Liver (tissue), 8 donors: ENCODE measurements at regions not wholly inside any gene's neighbourhood (a gene's known extent, or its start where the extent isn't known, plus 50 kb on each side); places are given as distances from the start of the nearest gene placed in this dataset.

ENCODE experiments used
- DNase-seq: peaks from one replicate; pipeline ENCODE4 v3.0.0-alpha.2; 2017; ENCODE audit warnings: low spot score
- H3K27ac ChIP-seq, 2 donors: one replicate each; pipeline ENCODE4 v1.7.0; 2013; ENCODE audit warnings: inconsistent platforms in 2 of 2, low read length in 2 of 2, control low read depth in 1 of 2, low read depth in 1 of 2, mild to moderate bottlenecking in 1 of 2
- H3K27me3 ChIP-seq, 4 donors: one replicate each; pipeline versions ENCODE4 v1.6.1 to v1.7.0; 2013; ENCODE audit warnings: low read length in 3 of 4, inconsistent platforms in 1 of 4, mild to moderate bottlenecking in 1 of 4, moderate library complexity in 1 of 4; ENCODE audit not compliant: control insufficient read depth in 4 of 4, insufficient read depth in 4 of 4
- H3K36me3 ChIP-seq, 4 donors: one replicate each; pipeline versions ENCODE4 v1.6.1 to v1.7.0; 2013; ENCODE audit warnings: low read length in 3 of 4, mild to moderate bottlenecking in 3 of 4, low read depth in 1 of 4, moderate library complexity in 1 of 4; ENCODE audit not compliant: control insufficient read depth in 4 of 4, insufficient read depth in 3 of 4
- H3K4me1 ChIP-seq, 4 donors: one replicate each; pipeline versions ENCODE4 v1.6.1 to v1.7.0; 2013; ENCODE audit warnings: low read length in 3 of 4, mild to moderate bottlenecking in 3 of 4, moderate library complexity in 1 of 4; ENCODE audit not compliant: control insufficient read depth in 4 of 4, insufficient read depth in 4 of 4
- H3K4me3 ChIP-seq, 3 donors: one replicate each; pipeline versions ENCODE4 v1.6.1 to v1.7.0; 2013; ENCODE audit warnings: low read length in 3 of 3, control low read depth in 1 of 3, low read depth in 1 of 3, mild to moderate bottlenecking in 1 of 3
- H3K9ac ChIP-seq, 2 donors: one replicate each; pipeline ENCODE4 v1.7.0; 2013; ENCODE audit warnings: low read length in 2 of 2, mild to moderate bottlenecking in 2 of 2, moderate library complexity in 2 of 2, control low read depth in 1 of 2, low read depth in 1 of 2
- H3K9me3 ChIP-seq, 4 donors: one replicate each; pipeline versions ENCODE4 v1.6.1 to v1.7.0; 2013; ENCODE audit warnings: low read length in 3 of 4; ENCODE audit not compliant: control insufficient read depth in 4 of 4
- EGR1 ChIP-seq, 2 donors: IDR thresholded peaks; 2 replicates each; pipeline ENCODE4 v1.6.1; 2016 to 2018; ENCODE audit warnings: antibody characterized with exemption in 2 of 2, low read depth in 2 of 2
- FOXA1 ChIP-seq: IDR thresholded peaks from 2 replicates; pipeline ENCODE4 v1.6.1; 2016; ENCODE audit warnings: antibody characterized with exemption
- FOXA2 ChIP-seq: IDR thresholded peaks from 2 replicates; pipeline ENCODE4 v1.6.1; 2016; ENCODE audit warnings: antibody characterized with exemption
- GABPA ChIP-seq, 2 donors: IDR thresholded peaks in 1 of 2; conservative IDR thresholded peaks in 1 of 2; 2 replicates each; pipeline ENCODE4 v1.6.1; 2016; ENCODE audit warnings: antibody characterized with exemption in 2 of 2, mild to moderate bottlenecking in 1 of 2, moderate library complexity in 1 of 2
- HNF4A ChIP-seq, 2 donors: conservative IDR thresholded peaks; 2 replicates each; pipeline ENCODE4 v1.6.1; 2016; ENCODE audit warnings: antibody characterized with exemption in 2 of 2, mild to moderate bottlenecking in 2 of 2
- JUND ChIP-seq, 2 donors: IDR thresholded peaks; 2 replicates each; pipeline ENCODE4 v1.6.1; 2016; ENCODE audit warnings: antibody characterized with exemption in 2 of 2
- NR2F2 ChIP-seq: IDR thresholded peaks from 2 replicates; pipeline ENCODE4 v1.6.1; 2016; ENCODE audit warnings: antibody characterized with exemption
- RAD21 ChIP-seq, 2 donors: IDR thresholded peaks; 2 replicates each; pipeline ENCODE4 v1.6.1; 2016; ENCODE audit warnings: antibody characterized with exemption in 2 of 2, mild to moderate bottlenecking in 2 of 2
- RXRA ChIP-seq, 2 donors: IDR thresholded peaks; 2 replicates each; pipeline ENCODE4 v1.6.1; 2017 to 2018; ENCODE audit warnings: antibody characterized with exemption in 2 of 2, mild to moderate bottlenecking in 1 of 2
- TAF1 ChIP-seq: conservative IDR thresholded peaks from 2 replicates; pipeline ENCODE4 v1.6.1; 2016; ENCODE audit warnings: antibody characterized with exemption, mild to moderate bottlenecking
- YY1 ChIP-seq: IDR thresholded peaks from 2 replicates; pipeline ENCODE4 v1.6.1; 2016; ENCODE audit warnings: antibody characterized with exemption, mild to moderate bottlenecking
- WGBS: extraction: QIAGEN DNeasy Blood & Tissue Kit; methylation state at CpG from one replicate; pipeline ENCODE4 v1.1.7; 2013; 5-methylcytosine and 5-hydroxymethylcytosine counted together
- TF ChIP-seq, protein P1 (sequence below): IDR thresholded peaks from 2 replicates; pipeline ENCODE4 v1.6.1; 2016; ENCODE audit warnings: antibody characterized with exemption, mild to moderate bottlenecking
- TF ChIP-seq, protein P2 (sequence below): IDR thresholded peaks from 2 replicates; pipeline ENCODE4 v1.6.1; 2016; ENCODE audit warnings: antibody characterized with exemption
- TF ChIP-seq, protein P3 (sequence below): fragments of 150-350 bp; IDR thresholded peaks from 2 replicates; pipeline ENCODE4 v1.5.1; 2017; ENCODE audit warnings: improper control_type of control experiment, low read depth, low read length; ENCODE audit not compliant: missing input control
- TF ChIP-seq, protein P4 (sequence below): IDR thresholded peaks from 2 replicates; pipeline ENCODE4 v1.6.1; 2016; ENCODE audit warnings: antibody characterized with exemption
- TF ChIP-seq, protein P5 (sequence below): IDR thresholded peaks from 2 replicates; pipeline ENCODE4 v1.6.1; 2016; ENCODE audit warnings: antibody characterized with exemption
- donor health status: healthy.
- donor health status: healthy.
- donor health status: healthy.
- donor health status: healthy.
- donor health status: healthy.

DNA sequence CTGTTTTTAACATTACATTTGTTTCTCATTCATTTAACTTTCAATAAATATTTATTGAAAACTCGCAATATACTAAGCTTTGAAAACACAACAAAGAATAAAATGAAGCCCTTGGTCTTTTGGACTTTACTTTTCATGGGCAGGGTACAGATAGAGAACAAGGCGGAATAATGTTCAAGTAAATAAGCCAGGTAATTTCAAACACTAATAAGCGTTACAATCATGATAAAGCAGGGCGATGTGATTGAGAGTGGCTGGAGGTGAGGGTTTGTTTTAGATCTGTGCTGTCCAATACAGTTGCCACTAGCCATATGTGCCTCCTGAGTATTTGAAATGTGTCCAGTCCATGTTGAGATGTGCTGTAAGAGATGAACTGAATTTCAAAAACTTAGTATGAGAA is 307.1 kb downstream of the ALDH8A1 start:
- Histone ChIP-seq H3K27me3 (no peaks in the 10 kb centered on the region), H3K9me3 (no peaks in the 10 kb centered on the region), H3K9ac (no peak overlapping the region), H3K36me3 (no peaks in the 10 kb centered on the region), H3K4me3 (no peak overlapping the region), H3K4me1 (peaks cover 0 to 9% (median 0%) of the 10 kb centered on the region in 4 donors), H3K27ac (no peak overlapping the region)
- no peak for DNase-seq
- 46% methylated on average over 4 of the region's 4 CpGs for WGBS
- peak; percentile 46 to 60 for TF ChIP-seq HNF4A (conservative IDR thresholded peaks at IDR 0.05)
- no peak for TF ChIP-seq NR2F2

DNA sequence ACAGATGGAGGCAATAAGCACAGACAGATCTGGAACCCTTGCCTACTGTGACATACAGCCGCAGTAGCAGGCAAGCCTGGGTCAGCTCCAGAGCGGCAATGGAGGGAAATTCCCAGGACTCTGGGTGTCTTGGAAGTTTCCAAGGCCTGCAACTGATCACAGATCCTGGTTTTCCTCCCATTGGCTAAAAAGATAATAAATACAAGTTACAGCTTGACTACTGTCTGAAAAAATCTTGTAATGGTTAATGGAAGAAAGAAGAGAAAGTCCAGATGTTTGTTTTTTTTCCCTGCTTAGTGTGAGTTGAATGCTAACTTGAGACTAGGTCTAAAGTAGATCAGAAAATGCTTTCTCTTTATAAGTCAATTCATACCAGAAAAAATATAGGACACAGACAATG is 307.6 kb downstream of the ALDH8A1 start:
- TF ChIP-seq, protein P1, sequence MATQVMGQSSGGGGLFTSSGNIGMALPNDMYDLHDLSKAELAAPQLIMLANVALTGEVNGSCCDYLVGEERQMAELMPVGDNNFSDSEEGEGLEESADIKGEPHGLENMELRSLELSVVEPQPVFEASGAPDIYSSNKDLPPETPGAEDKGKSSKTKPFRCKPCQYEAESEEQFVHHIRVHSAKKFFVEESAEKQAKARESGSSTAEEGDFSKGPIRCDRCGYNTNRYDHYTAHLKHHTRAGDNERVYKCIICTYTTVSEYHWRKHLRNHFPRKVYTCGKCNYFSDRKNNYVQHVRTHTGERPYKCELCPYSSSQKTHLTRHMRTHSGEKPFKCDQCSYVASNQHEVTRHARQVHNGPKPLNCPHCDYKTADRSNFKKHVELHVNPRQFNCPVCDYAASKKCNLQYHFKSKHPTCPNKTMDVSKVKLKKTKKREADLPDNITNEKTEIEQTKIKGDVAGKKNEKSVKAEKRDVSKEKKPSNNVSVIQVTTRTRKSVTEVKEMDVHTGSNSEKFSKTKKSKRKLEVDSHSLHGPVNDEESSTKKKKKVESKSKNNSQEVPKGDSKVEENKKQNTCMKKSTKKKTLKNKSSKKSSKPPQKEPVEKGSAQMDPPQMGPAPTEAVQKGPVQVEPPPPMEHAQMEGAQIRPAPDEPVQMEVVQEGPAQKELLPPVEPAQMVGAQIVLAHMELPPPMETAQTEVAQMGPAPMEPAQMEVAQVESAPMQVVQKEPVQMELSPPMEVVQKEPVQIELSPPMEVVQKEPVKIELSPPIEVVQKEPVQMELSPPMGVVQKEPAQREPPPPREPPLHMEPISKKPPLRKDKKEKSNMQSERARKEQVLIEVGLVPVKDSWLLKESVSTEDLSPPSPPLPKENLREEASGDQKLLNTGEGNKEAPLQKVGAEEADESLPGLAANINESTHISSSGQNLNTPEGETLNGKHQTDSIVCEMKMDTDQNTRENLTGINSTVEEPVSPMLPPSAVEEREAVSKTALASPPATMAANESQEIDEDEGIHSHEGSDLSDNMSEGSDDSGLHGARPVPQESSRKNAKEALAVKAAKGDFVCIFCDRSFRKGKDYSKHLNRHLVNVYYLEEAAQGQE: no peak
- TF ChIP-seq JUND (IDR thresholded peaks at IDR 0.05) (no peak), RAD21 (IDR thresholded peaks at IDR 0.05) (no peak), FOXA1 (no peak), EGR1 (IDR thresholded peaks at IDR 0.05; ENCODE audit: low read depth in 2 of 2) (no peak), NR2F2 (no peak), GABPA (IDR thresholded peaks at IDR 0.05 in 1 of 2, conservative IDR thresholded peaks at IDR 0.05 in 1 of 2) (no peak), FOXA2 (no peak), YY1 (no peak), TAF1 (no peak), RXRA (IDR thresholded peaks at IDR 0.05) (no peak)
- TF ChIP-seq, protein P2, sequence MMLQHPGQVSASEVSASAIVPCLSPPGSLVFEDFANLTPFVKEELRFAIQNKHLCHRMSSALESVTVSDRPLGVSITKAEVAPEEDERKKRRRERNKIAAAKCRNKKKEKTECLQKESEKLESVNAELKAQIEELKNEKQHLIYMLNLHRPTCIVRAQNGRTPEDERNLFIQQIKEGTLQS: no peak
- TF ChIP-seq, protein P3, sequence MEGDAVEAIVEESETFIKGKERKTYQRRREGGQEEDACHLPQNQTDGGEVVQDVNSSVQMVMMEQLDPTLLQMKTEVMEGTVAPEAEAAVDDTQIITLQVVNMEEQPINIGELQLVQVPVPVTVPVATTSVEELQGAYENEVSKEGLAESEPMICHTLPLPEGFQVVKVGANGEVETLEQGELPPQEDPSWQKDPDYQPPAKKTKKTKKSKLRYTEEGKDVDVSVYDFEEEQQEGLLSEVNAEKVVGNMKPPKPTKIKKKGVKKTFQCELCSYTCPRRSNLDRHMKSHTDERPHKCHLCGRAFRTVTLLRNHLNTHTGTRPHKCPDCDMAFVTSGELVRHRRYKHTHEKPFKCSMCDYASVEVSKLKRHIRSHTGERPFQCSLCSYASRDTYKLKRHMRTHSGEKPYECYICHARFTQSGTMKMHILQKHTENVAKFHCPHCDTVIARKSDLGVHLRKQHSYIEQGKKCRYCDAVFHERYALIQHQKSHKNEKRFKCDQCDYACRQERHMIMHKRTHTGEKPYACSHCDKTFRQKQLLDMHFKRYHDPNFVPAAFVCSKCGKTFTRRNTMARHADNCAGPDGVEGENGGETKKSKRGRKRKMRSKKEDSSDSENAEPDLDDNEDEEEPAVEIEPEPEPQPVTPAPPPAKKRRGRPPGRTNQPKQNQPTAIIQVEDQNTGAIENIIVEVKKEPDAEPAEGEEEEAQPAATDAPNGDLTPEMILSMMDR: no peak
- TF ChIP-seq, protein P4, sequence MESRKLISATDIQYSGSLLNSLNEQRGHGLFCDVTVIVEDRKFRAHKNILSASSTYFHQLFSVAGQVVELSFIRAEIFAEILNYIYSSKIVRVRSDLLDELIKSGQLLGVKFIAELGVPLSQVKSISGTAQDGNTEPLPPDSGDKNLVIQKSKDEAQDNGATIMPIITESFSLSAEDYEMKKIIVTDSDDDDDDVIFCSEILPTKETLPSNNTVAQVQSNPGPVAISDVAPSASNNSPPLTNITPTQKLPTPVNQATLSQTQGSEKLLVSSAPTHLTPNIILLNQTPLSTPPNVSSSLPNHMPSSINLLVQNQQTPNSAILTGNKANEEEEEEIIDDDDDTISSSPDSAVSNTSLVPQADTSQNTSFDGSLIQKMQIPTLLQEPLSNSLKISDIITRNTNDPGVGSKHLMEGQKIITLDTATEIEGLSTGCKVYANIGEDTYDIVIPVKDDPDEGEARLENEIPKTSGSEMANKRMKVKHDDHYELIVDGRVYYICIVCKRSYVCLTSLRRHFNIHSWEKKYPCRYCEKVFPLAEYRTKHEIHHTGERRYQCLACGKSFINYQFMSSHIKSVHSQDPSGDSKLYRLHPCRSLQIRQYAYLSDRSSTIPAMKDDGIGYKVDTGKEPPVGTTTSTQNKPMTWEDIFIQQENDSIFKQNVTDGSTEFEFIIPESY: no peak
- TF ChIP-seq, protein P5, sequence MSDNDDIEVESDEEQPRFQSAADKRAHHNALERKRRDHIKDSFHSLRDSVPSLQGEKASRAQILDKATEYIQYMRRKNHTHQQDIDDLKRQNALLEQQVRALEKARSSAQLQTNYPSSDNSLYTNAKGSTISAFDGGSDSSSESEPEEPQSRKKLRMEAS: no peak
- DNase-seq: no peak

More for the DNA sequence above, 307.6 kb downstream of the ALDH8A1 start:
- Histone ChIP-seq H3K9ac (no peak overlapping the region), H3K27ac (no peak overlapping the region), H3K4me1 (peaks cover 0 to 9% (median 0%) of the 10 kb centered on the region in 4 donors), H3K9me3 (no peaks in the 10 kb centered on the region), H3K4me3 (no peak overlapping the region), H3K27me3 (no peaks in the 10 kb centered on the region), H3K36me3 (no peaks in the 10 kb centered on the region)
- 86% methylated on average over 2 of the region's 2 CpGs for WGBS
